ENCODE measurements at regions not wholly inside any gene's neighbourhood (a gene's known extent, or its start where the extent isn't known, plus 50 kb on each side); places are given as distances from the start of the nearest gene placed in this dataset.
A peak's percentile ranks its signal among the peaks of the same experiment; 100 is the strongest.

GRCh38 chr1:108082738-108083562, 117.2 kb downstream of the SLC25A24 start:
- DNase-seq (ENCODE audit: low read depth), result no peak

- DNase-seq (ENCODE audit: low read depth), result no peak
Observed at GRCh38 chr1:108082001-108082400, 117.0 kb upstream of the VAV3 start.

DNA sequence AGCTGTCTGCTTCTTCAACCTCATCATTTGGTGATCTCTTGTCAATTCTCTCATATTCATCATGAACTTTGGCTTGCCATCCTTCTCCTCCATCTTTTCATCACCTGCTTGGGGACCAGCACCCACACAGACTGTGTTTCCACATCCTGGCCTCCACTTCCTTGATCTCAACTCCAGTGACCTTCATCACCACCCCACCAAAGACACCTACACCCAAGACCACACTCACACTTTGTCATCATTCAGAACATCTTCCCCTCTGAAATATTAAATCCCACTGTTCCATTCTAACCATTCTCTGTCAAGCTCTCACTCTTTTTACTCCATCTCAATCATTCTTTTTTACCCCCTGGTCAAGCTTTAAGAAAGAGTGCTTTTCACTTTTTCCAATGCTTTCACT, 115.5 kb upstream of the VAV3 start:
- DNase-seq (ENCODE audit: low read depth), result peak; percentile 4

- DNase-seq (ENCODE audit: low read depth), result peak; percentile 1
Observed at GRCh38 chr1:108079440-108080025, 114.6 kb upstream of the VAV3 start.

GRCh38 chr1:108077991-108078390, 113.0 kb upstream of the VAV3 start:
- DNase-seq (ENCODE audit: low read depth), result no peak

- DNase-seq (ENCODE audit: low read depth), result no peak
Observed at GRCh38 chr1:108075055-108075454, 110.1 kb upstream of the VAV3 start.

DNA sequence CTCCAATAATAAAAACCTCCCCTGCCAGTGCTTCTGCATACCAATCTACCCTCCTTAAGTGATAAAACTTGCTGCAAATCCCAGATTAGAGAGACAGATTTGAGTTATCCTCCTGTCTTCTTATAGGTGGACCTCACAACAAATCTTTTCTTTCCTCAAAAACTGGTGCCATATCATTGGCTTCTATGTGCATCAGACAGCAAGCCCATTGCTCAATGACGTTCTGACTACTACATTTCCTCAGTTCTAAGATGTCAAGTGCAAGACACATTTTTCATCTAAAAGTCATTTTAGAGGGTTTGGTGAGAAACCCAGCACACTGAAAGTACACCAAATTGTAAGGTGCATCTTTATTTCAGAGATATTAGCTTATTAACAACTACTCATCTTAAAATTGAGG, 107.8 kb upstream of the VAV3 start:
- DNase-seq (ENCODE audit: low read depth), result no peak

- DNase-seq (ENCODE audit: low read depth), result no peak
Observed at GRCh38 chr1:108072212-108072611, 107.2 kb upstream of the VAV3 start.

GRCh38 chr1:108071601-108072000, 106.6 kb upstream of the VAV3 start:
- DNase-seq (ENCODE audit: low read depth), result no peak

DNA sequence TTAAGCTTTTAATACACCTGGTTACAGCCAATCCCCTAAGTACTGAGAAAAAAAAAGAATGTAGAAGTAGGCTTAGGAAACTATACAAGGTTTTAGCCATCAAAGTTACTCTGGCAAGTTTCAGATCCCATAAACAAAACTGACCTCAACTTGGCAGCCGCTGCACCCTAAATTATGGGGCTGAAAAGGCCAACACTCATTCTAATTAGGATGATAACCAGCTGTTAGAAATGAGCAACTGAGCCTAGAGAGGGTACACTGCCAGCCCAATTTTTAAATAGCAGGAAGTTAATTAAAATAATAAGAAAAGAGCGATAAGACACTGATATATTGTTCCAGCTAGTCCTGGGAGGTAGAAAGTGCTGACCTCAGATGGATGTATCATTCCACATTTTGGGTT, 105.7 kb upstream of the VAV3 start:
- no peak for DNase-seq (ENCODE audit: low read depth)

DNA sequence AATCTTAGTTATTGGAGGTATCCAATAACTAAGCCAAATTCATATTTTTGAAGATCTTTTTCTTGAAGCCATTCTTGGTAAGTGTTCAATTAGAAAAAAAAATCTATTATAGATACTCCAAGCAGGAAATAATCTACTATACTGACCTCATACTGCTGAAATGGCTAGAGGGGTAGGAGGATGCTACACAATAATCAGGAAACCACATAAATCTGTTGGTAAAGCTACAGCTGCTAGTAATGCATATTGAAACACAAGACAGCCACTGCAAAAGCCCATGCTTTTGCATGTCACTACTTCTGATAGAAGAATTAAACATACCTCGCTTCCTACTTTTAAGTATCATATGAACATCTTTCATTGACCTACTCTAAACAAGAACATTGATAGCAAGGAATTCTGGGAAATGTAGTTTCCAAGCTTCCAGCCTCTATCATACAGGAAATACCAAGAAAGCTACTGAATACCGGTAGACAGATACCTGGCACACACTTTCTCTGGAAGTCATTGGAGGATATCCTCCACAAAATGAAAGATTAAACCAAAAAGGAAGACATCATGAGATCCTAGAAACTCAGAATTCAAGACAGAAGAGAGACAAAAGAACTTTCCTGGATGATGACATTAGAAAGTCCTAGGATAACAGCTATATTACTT, 103.0 kb upstream of the VAV3 start:
- no peak for DNase-seq (ENCODE audit: low read depth)

GRCh38 chr1:108066808-108067207, 101.8 kb upstream of the VAV3 start:
- no peak for DNase-seq (ENCODE audit: low read depth)

- no peak for DNase-seq (ENCODE audit: low read depth)
Observed at GRCh38 chr1:108064255-108064654, 99.3 kb upstream of the VAV3 start.

- DNase-seq (ENCODE audit: low read depth), result no peak
Observed at GRCh38 chr1:108063703-108064102, 98.7 kb upstream of the VAV3 start.

DNA sequence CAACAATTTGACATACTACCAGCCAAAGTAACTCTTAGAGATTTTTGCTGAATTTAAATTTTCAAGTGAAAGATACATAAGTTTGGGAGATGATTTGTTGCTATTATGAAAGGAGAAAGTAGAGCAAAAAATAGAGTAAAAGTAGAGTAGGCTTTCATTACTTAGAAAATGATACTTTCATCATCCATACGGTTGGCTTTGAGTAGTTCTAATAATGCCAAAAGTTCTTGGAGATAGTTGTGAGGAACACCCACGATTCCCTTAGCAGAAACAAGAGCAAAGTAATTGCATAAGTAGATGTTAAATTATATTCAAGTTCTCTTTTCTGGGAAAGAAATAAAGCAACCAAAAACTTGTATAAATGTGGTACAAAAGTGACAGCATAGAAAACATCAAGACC, 95.0 kb upstream of the VAV3 start:
- no peak for DNase-seq (ENCODE audit: low read depth)

DNA sequence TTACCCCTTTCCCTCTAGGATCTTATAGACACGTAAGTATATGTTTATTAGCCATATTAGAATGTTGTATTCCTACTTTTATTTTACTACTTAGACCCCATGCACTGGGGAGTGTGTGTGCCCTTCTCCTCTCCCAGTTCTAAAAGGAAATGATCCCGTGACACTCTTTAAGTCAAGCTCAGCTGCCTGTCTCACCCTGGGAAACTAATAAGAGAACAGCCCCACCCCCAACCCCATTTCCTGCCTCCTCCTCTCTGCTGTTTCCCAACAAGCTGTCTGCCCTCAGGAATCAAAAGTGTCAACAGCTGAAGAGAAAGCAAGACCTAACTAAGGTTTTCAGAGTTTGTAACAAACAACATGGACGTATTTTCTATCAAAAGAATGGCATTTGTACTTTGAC, 92.6 kb upstream of the VAV3 start:
- DNase-seq (ENCODE audit: low read depth), result no peak

- DNase-seq (ENCODE audit: low read depth), result no peak
Observed at GRCh38 chr1:108056436-108056990, 91.5 kb upstream of the VAV3 start.

DNA sequence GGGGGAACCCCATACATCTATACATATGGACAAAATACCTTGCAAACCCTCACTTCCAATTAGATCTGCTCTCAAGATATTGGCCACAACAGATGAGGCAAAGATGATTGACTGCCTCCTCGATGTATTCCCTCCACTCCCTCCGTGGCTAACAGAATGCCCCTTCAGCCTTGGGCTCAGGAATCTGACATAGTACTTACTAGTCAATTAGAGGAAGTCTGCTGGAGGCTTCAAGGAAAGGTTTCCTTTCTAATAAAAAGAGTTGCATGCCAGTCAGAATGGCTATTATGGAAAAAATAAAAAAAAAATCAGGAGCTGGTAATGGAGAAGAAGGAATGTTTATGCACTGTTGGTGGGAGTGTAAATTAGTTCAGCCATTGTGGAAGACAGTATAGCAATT, 90.4 kb upstream of the VAV3 start:
- DNase-seq (ENCODE audit: low read depth), result no peak

- no peak for DNase-seq (ENCODE audit: low read depth)
Observed at GRCh38 chr1:108054396-108054795, 89.4 kb upstream of the VAV3 start.

DNA sequence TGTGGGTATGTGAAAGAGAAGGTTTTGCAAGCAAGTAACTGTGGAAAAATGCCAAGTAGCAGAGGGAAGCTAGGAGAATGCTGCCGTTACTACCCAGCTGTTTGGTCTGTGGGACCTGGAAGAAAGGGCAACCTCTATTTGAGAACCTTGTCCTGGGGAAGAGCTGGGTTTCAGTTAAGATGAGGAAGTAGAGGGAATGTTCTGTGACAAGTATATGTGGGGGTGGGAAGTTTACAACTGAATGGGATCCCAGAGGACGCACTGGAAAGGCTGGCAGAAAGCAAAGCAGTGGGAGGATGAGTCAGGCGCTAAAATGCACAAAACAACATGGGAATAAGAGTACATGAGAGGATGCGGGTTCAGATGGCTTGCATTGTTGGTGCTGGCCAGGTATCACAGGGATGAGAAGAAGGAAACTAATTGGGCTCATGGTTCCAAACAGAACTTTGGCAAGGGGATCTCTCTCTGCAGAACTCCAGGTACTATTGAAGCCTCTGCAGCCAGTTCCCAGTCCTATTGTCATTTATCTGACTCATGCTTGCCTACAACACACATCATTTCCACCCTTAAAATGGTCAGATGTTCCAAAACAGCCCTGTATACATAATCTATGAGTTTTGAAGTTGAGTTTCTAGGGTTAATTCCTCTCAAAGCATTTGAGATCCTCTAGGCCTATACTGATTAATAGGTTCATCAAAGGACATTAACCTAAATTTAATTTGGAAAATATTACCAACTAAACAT, 88.5 kb upstream of the VAV3 start:
- no peak for DNase-seq (ENCODE audit: low read depth)

- no peak for DNase-seq (ENCODE audit: low read depth)
Observed at GRCh38 chr1:108051631-108052377, 86.8 kb upstream of the VAV3 start.
